Ovary (tissue), 7 donors: ENCODE measurements at regions not wholly inside any gene's neighbourhood (a gene's known extent, or its start where the extent isn't known, plus 50 kb on each side); places are given as distances from the start of the nearest gene placed in this dataset.

ENCODE experiments used
- DNase-seq, 5 donors: peaks; one replicate each; pipeline ENCODE4 v3.0.0-alpha.2; 2019 to 2020
- H3K27ac ChIP-seq, 2 donors: fragments of 200-600 bp; one replicate each; pipeline versions ENCODE4 v1.5.1 to v1.8.0; 2019 to 2022
- H3K27me3 ChIP-seq: fragments of 200-600 bp; one replicate; pipeline ENCODE4 v1.8.0; 2022
- H3K36me3 ChIP-seq: fragments of 200-600 bp; sonication (generic); one replicate; pipeline ENCODE4 v1.5.1; 2019
- H3K4me1 ChIP-seq: one replicate; pipeline ENCODE4 v1.8.1; 2013; ENCODE audit warnings: mild to moderate bottlenecking, moderate library complexity; ENCODE audit not compliant: insufficient read depth
- H3K4me3 ChIP-seq: fragments of 200-600 bp; sonication (generic); one replicate; pipeline ENCODE4 v1.5.1; 2017
- H3K9me3 ChIP-seq, 2 donors: fragments of 200-600 bp in 1 of 2; sonication (generic) in 1 of 2; one replicate each; pipeline versions ENCODE4 v1.5.1 to v1.8.1; 2013 to 2019; ENCODE audit warnings: mild to moderate bottlenecking in 1 of 2, moderate library complexity in 1 of 2
- EP300 ChIP-seq: sonication (generic); formaldehyde crosslinking; IDR thresholded peaks from one replicate; pipeline ENCODE4 v1.6.1; 2017; ENCODE audit warnings: antibody characterized with exemption
- POLR2A ChIP-seq: fragments of 450-650 bp; IDR thresholded peaks from one replicate; pipeline ENCODE4 v1.6.1; 2017; ENCODE audit warnings: antibody characterized with exemption, mild to moderate bottlenecking, moderate library complexity
- WGBS, 3 donors: extraction: QIAGEN DNeasy Blood & Tissue Kit in 1 of 3; methylation state at CpG; one replicate each; pipeline versions ENCODE4 v1.1.5 to v1.1.7; 2013 to 2017; 5-methylcytosine and 5-hydroxymethylcytosine counted together
- intact Hi-C, 4 donors: fragments of 100-400 bp; cut with DNase I; formaldehyde crosslinking; loops; one replicate each; pipeline versions ENCODE4 v1.11.0 to v1.15.1; 2022 to 2023
- TF ChIP-seq, protein P1 (sequence below), 3 donors: fragments of 450-650 bp in 2 of 3; fragments of 200-600 bp in 1 of 3; IDR thresholded peaks; one replicate each; pipeline versions ENCODE4 v1.5.1 to v1.8.0; 2016 to 2022; ENCODE audit warnings: antibody characterized with exemption in 3 of 3, mild to moderate bottlenecking in 1 of 3
- donor health status: DM: no; HTN: no; CAD: no; lungs with moderate emphysema.
- donor health status: DM: no; HTN: no; CAD: no.
- donor health status: Bipolar disorder and iron deficiency.
- donor health status: DM: no; HTN: no; CAD: no.
- donor health status: DM: yes; HTN: yes; CAD: no.

DNA sequence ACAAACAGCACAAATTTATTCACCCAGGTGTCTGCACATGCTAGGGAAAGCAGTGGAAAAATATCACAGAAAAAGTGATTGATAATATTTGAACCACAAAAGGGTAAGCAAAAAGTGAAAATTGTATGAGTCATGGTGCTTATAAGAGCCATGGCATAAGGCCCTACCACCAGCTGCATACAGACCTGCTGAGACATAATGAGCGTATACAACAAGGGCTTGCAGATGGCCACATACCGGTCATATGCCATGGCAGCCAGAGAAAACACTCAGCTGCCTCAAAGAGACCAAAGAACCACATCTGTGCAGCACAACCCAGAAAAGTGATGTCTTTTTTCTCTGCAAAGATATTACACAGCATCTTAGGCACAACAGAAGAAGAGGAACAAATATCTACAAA is 71.4 kb upstream of the OR9G4 start:
- no peaks in the 10 kb centered on the region for H3K36me3 ChIP-seq
- no peaks in the 10 kb centered on the region for H3K27me3 ChIP-seq
- 43 to 80% (median 56%) methylated on average over 2 of the region's 2 CpGs for WGBS, 3 donors
- no peak overlapping the region for H3K4me3 ChIP-seq
- intact Hi-C loops: no loop called here
- TF ChIP-seq EP300 (no peak), POLR2A (no peak)
- TF ChIP-seq, protein P1, sequence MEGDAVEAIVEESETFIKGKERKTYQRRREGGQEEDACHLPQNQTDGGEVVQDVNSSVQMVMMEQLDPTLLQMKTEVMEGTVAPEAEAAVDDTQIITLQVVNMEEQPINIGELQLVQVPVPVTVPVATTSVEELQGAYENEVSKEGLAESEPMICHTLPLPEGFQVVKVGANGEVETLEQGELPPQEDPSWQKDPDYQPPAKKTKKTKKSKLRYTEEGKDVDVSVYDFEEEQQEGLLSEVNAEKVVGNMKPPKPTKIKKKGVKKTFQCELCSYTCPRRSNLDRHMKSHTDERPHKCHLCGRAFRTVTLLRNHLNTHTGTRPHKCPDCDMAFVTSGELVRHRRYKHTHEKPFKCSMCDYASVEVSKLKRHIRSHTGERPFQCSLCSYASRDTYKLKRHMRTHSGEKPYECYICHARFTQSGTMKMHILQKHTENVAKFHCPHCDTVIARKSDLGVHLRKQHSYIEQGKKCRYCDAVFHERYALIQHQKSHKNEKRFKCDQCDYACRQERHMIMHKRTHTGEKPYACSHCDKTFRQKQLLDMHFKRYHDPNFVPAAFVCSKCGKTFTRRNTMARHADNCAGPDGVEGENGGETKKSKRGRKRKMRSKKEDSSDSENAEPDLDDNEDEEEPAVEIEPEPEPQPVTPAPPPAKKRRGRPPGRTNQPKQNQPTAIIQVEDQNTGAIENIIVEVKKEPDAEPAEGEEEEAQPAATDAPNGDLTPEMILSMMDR (IDR thresholded peaks at IDR 0.05): no peak
- no peaks in the 10 kb centered on the region for H3K9me3 ChIP-seq
- no peak overlapping the region for H3K27ac ChIP-seq
- no peak for DNase-seq
- no peaks in the 10 kb centered on the region for H3K4me1 ChIP-seq

DNA sequence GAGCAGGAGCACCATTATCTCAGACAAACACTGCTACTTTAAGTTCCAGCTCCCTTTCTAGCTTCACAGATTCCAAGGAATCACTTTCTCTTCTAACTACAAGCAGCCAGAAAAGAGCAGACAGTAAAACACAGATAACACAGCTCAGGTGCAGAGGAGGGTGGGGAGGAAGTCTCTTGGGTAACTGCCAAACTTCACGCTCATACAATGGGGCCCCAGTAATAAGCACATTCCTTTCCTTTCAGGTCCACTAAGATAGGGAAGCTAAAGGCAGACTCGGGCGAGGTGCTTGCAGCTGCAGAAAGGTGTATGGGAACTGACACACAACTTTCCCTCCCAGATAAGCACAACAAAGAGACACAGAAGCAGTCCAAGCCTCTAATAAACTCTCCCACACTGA is 69.2 kb upstream of the OR9G4 start:
- Histone ChIP-seq H3K27ac (no peak overlapping the region), H3K4me1 (no peaks in the 10 kb centered on the region), H3K27me3 (no peaks in the 10 kb centered on the region), H3K9me3 (no peaks in the 10 kb centered on the region), H3K36me3 (no peaks in the 10 kb centered on the region), H3K4me3 (no peak overlapping the region)
- intact Hi-C loops: no loop called here
- DNase-seq: no peak
- 7 to 14% (median 13%) methylated on average over 3 of the region's 3 CpGs for WGBS, 3 donors
- TF ChIP-seq, protein P1 (IDR thresholded peaks at IDR 0.05): no peak
- TF ChIP-seq POLR2A (no peak), EP300 (no peak)

DNA sequence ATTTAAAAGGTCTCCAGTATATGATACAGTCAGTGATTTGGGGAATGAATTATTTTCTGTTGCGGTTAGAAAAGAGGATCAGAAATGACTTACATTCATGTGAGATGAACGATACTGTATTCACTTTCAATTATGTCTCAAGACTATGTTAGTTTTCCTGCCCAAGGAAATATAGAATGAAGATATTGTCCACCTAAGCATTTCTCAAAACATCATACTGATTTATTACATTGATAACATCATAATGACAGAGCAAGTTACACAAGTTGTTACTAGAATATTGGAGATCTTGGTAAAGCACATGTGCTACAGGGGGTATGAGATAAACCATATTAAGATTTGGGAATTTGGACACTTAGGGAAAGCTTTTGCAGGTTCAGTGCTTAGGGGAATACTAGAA is 67.8 kb upstream of the OR9G4 start:
- no peak for TF ChIP-seq EP300
- TF ChIP-seq, protein P1 (IDR thresholded peaks at IDR 0.05): no peak
- no peak for TF ChIP-seq POLR2A
- intact Hi-C loops: no loop called here
- H3K9me3 ChIP-seq: no peaks in the 10 kb centered on the region
- 85 to 94% (median 89%) methylated on average over 2 of the region's 2 CpGs for WGBS, 3 donors
- no peak overlapping the region for H3K27ac ChIP-seq
- no peaks in the 10 kb centered on the region for H3K4me1 ChIP-seq
- no peak for DNase-seq
- H3K4me3 ChIP-seq: no peak overlapping the region
- no peaks in the 10 kb centered on the region for H3K27me3 ChIP-seq
- no peaks in the 10 kb centered on the region for H3K36me3 ChIP-seq

DNA sequence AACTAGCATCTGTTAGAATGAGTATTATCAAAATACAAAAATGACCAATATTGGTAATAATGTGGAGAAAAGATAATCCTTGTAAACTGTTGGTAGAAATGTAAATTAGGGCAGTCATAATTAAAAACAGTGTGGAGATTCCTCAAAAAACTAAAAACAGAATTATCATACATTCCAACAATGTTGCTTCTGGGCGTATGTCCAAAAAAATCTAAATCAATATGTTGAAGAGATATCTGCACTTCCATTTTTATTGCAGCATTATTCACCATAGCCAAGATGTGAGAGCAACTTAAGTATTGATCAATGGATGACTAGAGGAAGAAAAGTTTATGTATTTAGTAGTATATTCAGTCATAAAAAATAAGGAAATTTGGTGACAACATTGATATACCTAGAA is 59.8 kb upstream of the OR9G4 start:
- WGBS, 3 donors: 29 to 53% (median 44%) methylated on average over 1 of the region's 1 CpG
- no peak for TF ChIP-seq EP300
- TF ChIP-seq, protein P1 (IDR thresholded peaks at IDR 0.05): no peak
- TF ChIP-seq POLR2A: no peak
- Histone ChIP-seq H3K4me1 (no peaks in the 10 kb centered on the region), H3K36me3 (no peaks in the 10 kb centered on the region), H3K4me3 (no peak overlapping the region), H3K27ac (no peak overlapping the region), H3K27me3 (no peaks in the 10 kb centered on the region), H3K9me3 (no peaks in the 10 kb centered on the region)
- intact Hi-C loops: loop anchor here in 1 of 4 donors (10.0 kb wide), 1 partner anchor 56 kb away; no protein-coding TSS in a partner anchor
- DNase-seq: no peak
